Trophoblast cell (in vitro differentiated cells and primary cell): ENCODE measurements at regions not wholly inside any gene's neighbourhood (a gene's known extent, or its start where the extent isn't known, plus 50 kb on each side); places are given as distances from the start of the nearest gene placed in this dataset.

ENCODE experiments used
- DNase-seq, 2 donors: peaks; one replicate each; pipeline ENCODE4 v3.0.0-alpha.2; 2016
- H2AFZ ChIP-seq: 2 replicates; pipeline ENCODE4 v1.6.1; 2013; ENCODE audit warnings: low read length, moderate library complexity, mild to moderate bottlenecking; ENCODE audit not compliant: insufficient read depth, poor library complexity
- H2AK5ac ChIP-seq: 2 replicates; pipeline ENCODE4 v1.6.1; 2013; ENCODE audit warnings: mild to moderate bottlenecking, low read length
- H2BK120ac ChIP-seq: 2 replicates; pipeline ENCODE4 v1.6.1; 2013; ENCODE audit warnings: low read length, mild to moderate bottlenecking, moderate library complexity; ENCODE audit not compliant: insufficient read depth, poor library complexity
- H2BK12ac ChIP-seq: 2 replicates; pipeline ENCODE4 v1.6.1; 2013; ENCODE audit warnings: mild to moderate bottlenecking, low read length, moderate library complexity
- H2BK5ac ChIP-seq: 2 replicates; pipeline ENCODE4 v1.6.1; 2013; ENCODE audit warnings: low read length, low read depth, moderate library complexity, mild to moderate bottlenecking; ENCODE audit not compliant: poor library complexity
- H3K14ac ChIP-seq: 2 replicates; pipeline ENCODE4 v1.6.1; 2013; ENCODE audit warnings: mild to moderate bottlenecking, low read length
- H3K18ac ChIP-seq: 2 replicates; pipeline ENCODE4 v1.6.1; 2013; ENCODE audit warnings: mild to moderate bottlenecking, low read length
- H3K23ac ChIP-seq: 2 replicates; pipeline ENCODE4 v1.6.1; 2013; ENCODE audit warnings: low read length
- H3K27ac ChIP-seq: 2 replicates; pipeline ENCODE4 v1.5.1; 2013; ENCODE audit warnings: low read depth, mild to moderate bottlenecking, inconsistent platforms, low read length, moderate library complexity
- H3K27me3 ChIP-seq: 2 replicates; pipeline ENCODE4 v1.6.1; 2013; ENCODE audit warnings: inconsistent platforms, mild to moderate bottlenecking, low read length, moderate library complexity; ENCODE audit not compliant: insufficient read depth
- H3K36me3 ChIP-seq, 2 experiments: 1 replicate in 1 of 2; 2 replicates in 1 of 2; pipeline ENCODE4 v1.6.1; 2013; ENCODE audit warnings: low read length in 2 of 2, mild to moderate bottlenecking in 2 of 2, moderate library complexity in 1 of 2; ENCODE audit not compliant: insufficient read depth in 2 of 2, control insufficient read depth in 1 of 2
- H3K4ac ChIP-seq: 2 replicates; pipeline ENCODE4 v1.6.1; 2013; ENCODE audit warnings: low read depth, mild to moderate bottlenecking, low read length, moderate library complexity
- H3K4me1 ChIP-seq, 2 experiments: 1 replicate in 1 of 2; 2 replicates in 1 of 2; pipeline ENCODE4 v1.6.1; 2013; ENCODE audit warnings: low read length in 2 of 2, mild to moderate bottlenecking in 2 of 2, moderate library complexity in 1 of 2; ENCODE audit not compliant: insufficient read depth in 2 of 2, control insufficient read depth in 1 of 2
- H3K4me2 ChIP-seq: 2 replicates; pipeline ENCODE4 v1.6.1; 2013; ENCODE audit warnings: inconsistent platforms, mild to moderate bottlenecking, low read length, moderate library complexity
- H3K4me3 ChIP-seq: 2 replicates; pipeline ENCODE4 v1.5.1; 2013; ENCODE audit warnings: mild to moderate bottlenecking, low read depth, low read length, inconsistent platforms
- H3K79me1 ChIP-seq: one replicate; pipeline ENCODE4 v1.6.1; 2013; ENCODE audit warnings: low read length
- H3K79me2 ChIP-seq: 2 replicates; pipeline ENCODE4 v1.6.1; 2013; ENCODE audit warnings: low read length, mild to moderate bottlenecking; ENCODE audit not compliant: control insufficient read depth, insufficient read depth, poor library complexity
- H3K9ac ChIP-seq: 2 replicates; pipeline ENCODE4 v1.6.1; 2013; ENCODE audit warnings: mild to moderate bottlenecking, low read length
- H3K9me3 ChIP-seq: 2 replicates; pipeline ENCODE4 v1.6.1; 2013; ENCODE audit warnings: low read depth, mild to moderate bottlenecking, control low read depth, inconsistent platforms, low read length; ENCODE audit not compliant: insufficient read depth
- H4K12ac ChIP-seq: 2 replicates; pipeline ENCODE4 v1.6.1; 2013; ENCODE audit warnings: low read depth, mild to moderate bottlenecking, low read length, moderate library complexity
- H4K8ac ChIP-seq: 2 replicates; pipeline ENCODE4 v1.6.1; 2013; ENCODE audit warnings: low read depth, mild to moderate bottlenecking, low read length, moderate library complexity
- H4K91ac ChIP-seq: one replicate; pipeline ENCODE4 v1.6.1; 2013; ENCODE audit warnings: low read depth, mild to moderate bottlenecking, low read length, moderate library complexity
- WGBS: extraction: QIAGEN DNeasy Blood & Tissue Kit; methylation state at CpG from one replicate; pipeline ENCODE4 v1.1.7; 2013; ENCODE audit warnings: missing lambda C conversion rate; ENCODE audit not compliant: insufficient read length, insufficient coverage; ENCODE audit errors: extremely low coverage; 5-methylcytosine and 5-hydroxymethylcytosine counted together

GRCh38 chr5:133718457-133718856 is 106.1 kb upstream of the FSTL4 start:
- Histone ChIP-seq H3K4me3 (no peak overlapping the region), H3K79me1 (no peaks in the 10 kb centered on the region), H3K23ac (no peak overlapping the region), H3K27ac (no peak overlapping the region), H3K9ac (no peak overlapping the region), H3K27me3 (no peaks in the 10 kb centered on the region), H4K12ac (no peak overlapping the region), H3K14ac (no peak overlapping the region), H3K36me3 (no peaks in the 10 kb centered on the region), H4K8ac (no peak overlapping the region), H2AK5ac (no peak overlapping the region), H3K9me3 (peaks cover 4% of the 10 kb centered on the region), H3K18ac (no peak overlapping the region), H2BK12ac (no peak overlapping the region), H3K4ac (no peak overlapping the region), H3K4me1 (no peaks in the 10 kb centered on the region), H2BK120ac (no peak overlapping the region), H3K4me2 (no peak overlapping the region), H2AFZ (no peak overlapping the region), H3K79me2 (no peaks in the 10 kb centered on the region), H4K91ac (no peak overlapping the region), H2BK5ac (no peak overlapping the region)
- no CpG with 5 or more reads among the region's 2 CpGs for WGBS
- DNase-seq, result no peak

- H3K79me1 ChIP-seq, result no peaks in the 10 kb centered on the region
- H3K27me3 ChIP-seq, result no peaks in the 10 kb centered on the region
- no peaks in the 10 kb centered on the region for H3K4me1 ChIP-seq
- H2AFZ ChIP-seq, result no peak overlapping the region
- H4K12ac ChIP-seq, result no peak overlapping the region
- H3K9ac ChIP-seq, result no peak overlapping the region
- no peak overlapping the region for H2BK12ac ChIP-seq
- no peak overlapping the region for H3K4me2 ChIP-seq
- no peak overlapping the region for H3K4me3 ChIP-seq
- no peak overlapping the region for H4K8ac ChIP-seq
- H3K4ac ChIP-seq, result no peak overlapping the region
- WGBS, result no CpG with 5 or more reads among the region's 4 CpGs
- no peak overlapping the region for H3K23ac ChIP-seq
- no peak overlapping the region for H2BK120ac ChIP-seq
- H3K18ac ChIP-seq, result no peak overlapping the region
- H2AK5ac ChIP-seq, result no peak overlapping the region
- H3K79me2 ChIP-seq, result no peaks in the 10 kb centered on the region
- H3K27ac ChIP-seq, result no peak overlapping the region
- H4K91ac ChIP-seq, result no peak overlapping the region
- H3K36me3 ChIP-seq, result no peaks in the 10 kb centered on the region
- no peak overlapping the region for H3K14ac ChIP-seq
- H2BK5ac ChIP-seq, result no peak overlapping the region
- DNase-seq, result no peak
- no peaks in the 10 kb centered on the region for H3K9me3 ChIP-seq
Measured at GRCh38 chr5:133716532-133717183, 104.3 kb upstream of the FSTL4 start.

- no peak overlapping the region for H3K4me3 ChIP-seq
Measured at GRCh38 chr5:133715616-133716015, 103.3 kb upstream of the FSTL4 start.

GRCh38 chr5:133715216-133715615 is 102.9 kb upstream of the FSTL4 start:
- Histone ChIP-seq H3K9ac (no peak overlapping the region), H4K12ac (no peak overlapping the region), H3K79me1 (no peaks in the 10 kb centered on the region), H2BK120ac (no peak overlapping the region), H3K4me3 (no peak overlapping the region), H3K27ac (no peak overlapping the region), H3K18ac (no peak overlapping the region), H2AK5ac (no peak overlapping the region), H2BK5ac (no peak overlapping the region), H4K91ac (no peak overlapping the region), H3K9me3 (no peaks in the 10 kb centered on the region), H3K27me3 (no peaks in the 10 kb centered on the region), H2AFZ (no peak overlapping the region), H3K4me2 (no peak overlapping the region), H4K8ac (no peak overlapping the region), H3K4me1 (no peaks in the 10 kb centered on the region), H3K23ac (no peak overlapping the region), H2BK12ac (no peak overlapping the region), H3K4ac (no peak overlapping the region), H3K79me2 (no peaks in the 10 kb centered on the region), H3K36me3 (no peaks in the 10 kb centered on the region), H3K14ac (no peak overlapping the region)
- DNase-seq, result no peak

More at GRCh38 chr5:133715616-133716015, 103.3 kb upstream of the FSTL4 start:
- Histone ChIP-seq H3K27ac (no peak overlapping the region), H3K4me2 (no peak overlapping the region), H4K12ac (no peak overlapping the region), H2BK120ac (no peak overlapping the region), H2AK5ac (no peak overlapping the region), H3K14ac (no peak overlapping the region), H2AFZ (no peak overlapping the region), H3K4me1 (no peaks in the 10 kb centered on the region), H3K9me3 (no peaks in the 10 kb centered on the region), H3K9ac (no peak overlapping the region), H3K36me3 (no peaks in the 10 kb centered on the region), H3K79me2 (no peaks in the 10 kb centered on the region), H2BK5ac (no peak overlapping the region), H3K4ac (no peak overlapping the region), H3K18ac (no peak overlapping the region), H3K79me1 (no peaks in the 10 kb centered on the region), H2BK12ac (no peak overlapping the region), H3K27me3 (no peaks in the 10 kb centered on the region), H4K91ac (no peak overlapping the region), H3K23ac (no peak overlapping the region), H4K8ac (no peak overlapping the region)
- no CpG with 5 or more reads among the region's 5 CpGs for WGBS
- no peak for DNase-seq
